ENCODE measurements at regions not wholly inside any gene's neighbourhood (a gene's known extent, or its start where the extent isn't known, plus 50 kb on each side); places are given as distances from the start of the nearest gene placed in this dataset.

GRCh38 chr5:2919310-2920018 lies 168.0 kb upstream of the IRX2 start:
- no peak for TF ChIP-seq RAD21 (IDR thresholded peaks at IDR 0.05 in 1 of 2, conservative IDR thresholded peaks at IDR 0.05 in 1 of 2; ENCODE audit: low read depth in 2 of 2, low read length in 2 of 2)
- no peak for TF ChIP-seq YY1 (IDR thresholded peaks at IDR 0.05; ENCODE audit: low read depth, low read length)
- TF ChIP-seq CTCF (IDR thresholded peaks at IDR 0.05; ENCODE audit: control extremely low read depth in 1 of 3, insufficient read depth in 1 of 3, low read depth in 1 of 3, low read length in 3 of 3): no peak
- TF ChIP-seq MAFK (IDR thresholded peaks at IDR 0.05; ENCODE audit: low read depth, low read length): no peak
- TF ChIP-seq CHD2 (IDR thresholded peaks at IDR 0.05; ENCODE audit: low read length): no peak
- TF ChIP-seq EP300 (IDR thresholded peaks at IDR 0.05; ENCODE audit: borderline replicate concordance in 1 of 2, low read depth in 2 of 2, low read length in 2 of 2): no peak
